Activated CD8-positive, alpha-beta T cell treated with anti-CD3 and anti-CD28 coated beads for 36 hours (primary cell): ENCODE measurements at regions not wholly inside any gene's neighbourhood (a gene's known extent, or its start where the extent isn't known, plus 50 kb on each side); places are given as distances from the start of the nearest gene placed in this dataset.
"Not testable (repeated sequence)": the region's sequence is repeated elsewhere in the genome, so short reads cannot be mapped to it uniquely, and the experiment has no call there.

Experiments used
- ATAC-seq: fragments of 200-7000 bp; cut with Tn5 transposase; one replicate; pipeline ENCODE4 v1.10.0; 2021; ENCODE audit warnings: mild to moderate bottlenecking, moderate library complexity
- CTCF ChIA-PET: fragments of 350-600 bp; sonication (Branson Sonifier 250); formaldehyde crosslinking; loops from one replicate; lab custom pipeline; 2021; ENCODE audit warnings: antibody characterized with exemption; lab: Charles Lee
- POLR2A ChIA-PET: fragments of 350-600 bp; sonication (Branson Sonifier 250); formaldehyde crosslinking; loops from one replicate; lab custom pipeline; 2021; ENCODE audit warnings: antibody characterized with exemption; lab: Charles Lee
- DNase-seq: peaks from one replicate; pipeline ENCODE4 v3.0.0-alpha.2; 2020
- H3K27ac Mint-ChIP-seq: one replicate; pipeline ENCODE4 v1.8.0; 2021; ENCODE audit warnings: mild to moderate bottlenecking, mixed read lengths
- H3K27me3 Mint-ChIP-seq: one replicate; pipeline ENCODE4 v1.8.0; 2021; ENCODE audit warnings: mixed read lengths
- H3K36me3 Mint-ChIP-seq: one replicate; pipeline ENCODE4 v1.8.0; 2021; ENCODE audit warnings: low read depth, mixed read lengths
- H3K4me1 Mint-ChIP-seq: one replicate; pipeline ENCODE4 v1.8.0; 2021; ENCODE audit warnings: low read depth, mixed read lengths
- H3K4me3 Mint-ChIP-seq: one replicate; pipeline ENCODE4 v1.8.0; 2021; ENCODE audit warnings: mild to moderate bottlenecking, moderate library complexity, mixed read lengths
- H3K9me3 Mint-ChIP-seq: one replicate; pipeline ENCODE4 v1.8.0; 2021; ENCODE audit warnings: mixed read lengths
- intact Hi-C: fragments of 100-400 bp; cut with micrococcal nuclease; formaldehyde crosslinking; loops from one replicate; pipeline ENCODE4 v1.10.0; 2022

GRCh38 chr12:8282181-8282580 is 54.8 kb upstream of the FAM90A1 start:
- not testable (repeated sequence) for ATAC-seq

GRCh38 chr12:8285681-8286080 is 58.3 kb upstream of the FAM90A1 start:
- CTCF ChIA-PET, DNase-seq, H3K27me3 Mint-ChIP-seq, H3K27ac Mint-ChIP-seq, H3K9me3 Mint-ChIP-seq, H3K36me3 Mint-ChIP-seq, POLR2A ChIA-PET, H3K4me1 Mint-ChIP-seq, intact Hi-C loops, ATAC-seq, H3K4me3 Mint-ChIP-seq: not testable (repeated sequence)

More at GRCh38 chr12:8282181-8282580, 54.8 kb upstream of the FAM90A1 start:
- H3K36me3 Mint-ChIP-seq, H3K9me3 Mint-ChIP-seq, H3K4me1 Mint-ChIP-seq, DNase-seq, H3K27ac Mint-ChIP-seq, CTCF ChIA-PET, intact Hi-C loops, POLR2A ChIA-PET, H3K4me3 Mint-ChIP-seq, H3K27me3 Mint-ChIP-seq: not testable (repeated sequence)

DNA sequence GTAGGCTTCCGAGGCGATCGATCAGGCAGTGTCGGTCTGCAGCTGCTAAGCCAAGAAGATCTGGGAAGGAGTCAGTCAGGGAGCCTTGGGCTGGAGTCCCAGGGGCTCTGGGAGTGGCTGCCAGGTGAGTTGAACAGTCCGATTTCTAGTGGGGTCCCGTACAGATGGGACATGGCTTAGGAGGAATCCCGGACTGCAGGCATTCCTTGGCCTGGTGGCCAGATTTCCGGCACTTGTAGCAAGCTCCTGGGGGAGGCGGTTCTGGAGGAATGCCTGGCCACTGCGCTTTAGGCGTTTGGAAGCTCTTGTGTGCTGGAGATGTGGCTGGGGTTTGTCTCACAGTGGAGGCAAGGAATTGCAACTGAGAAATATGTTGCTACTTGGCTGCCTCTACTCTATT is 64.3 kb upstream of the FAM90A1 start:
- CTCF ChIA-PET, H3K27ac Mint-ChIP-seq, intact Hi-C loops: not testable (repeated sequence)

GRCh38 chr12:8294662-8295061 is 67.2 kb upstream of the FAM90A1 start:
- CTCF ChIA-PET, H3K4me1 Mint-ChIP-seq, POLR2A ChIA-PET: not testable (repeated sequence)

More for the DNA sequence above, 64.3 kb upstream of the FAM90A1 start:
- DNase-seq, H3K36me3 Mint-ChIP-seq, ATAC-seq, POLR2A ChIA-PET, H3K9me3 Mint-ChIP-seq, H3K27me3 Mint-ChIP-seq, H3K4me1 Mint-ChIP-seq, H3K4me3 Mint-ChIP-seq: not testable (repeated sequence)

GRCh38 chr12:8308611-8309010 is 81.2 kb upstream of the FAM90A1 start:
- H3K27ac Mint-ChIP-seq, H3K27me3 Mint-ChIP-seq, DNase-seq, H3K4me1 Mint-ChIP-seq, POLR2A ChIA-PET, CTCF ChIA-PET, H3K4me3 Mint-ChIP-seq, intact Hi-C loops, H3K9me3 Mint-ChIP-seq, H3K36me3 Mint-ChIP-seq, ATAC-seq: not testable (repeated sequence)

More at GRCh38 chr12:8294662-8295061, 67.2 kb upstream of the FAM90A1 start:
- H3K36me3 Mint-ChIP-seq, DNase-seq, intact Hi-C loops, H3K9me3 Mint-ChIP-seq, H3K4me3 Mint-ChIP-seq, H3K27ac Mint-ChIP-seq, H3K27me3 Mint-ChIP-seq, ATAC-seq: not testable (repeated sequence)

DNA sequence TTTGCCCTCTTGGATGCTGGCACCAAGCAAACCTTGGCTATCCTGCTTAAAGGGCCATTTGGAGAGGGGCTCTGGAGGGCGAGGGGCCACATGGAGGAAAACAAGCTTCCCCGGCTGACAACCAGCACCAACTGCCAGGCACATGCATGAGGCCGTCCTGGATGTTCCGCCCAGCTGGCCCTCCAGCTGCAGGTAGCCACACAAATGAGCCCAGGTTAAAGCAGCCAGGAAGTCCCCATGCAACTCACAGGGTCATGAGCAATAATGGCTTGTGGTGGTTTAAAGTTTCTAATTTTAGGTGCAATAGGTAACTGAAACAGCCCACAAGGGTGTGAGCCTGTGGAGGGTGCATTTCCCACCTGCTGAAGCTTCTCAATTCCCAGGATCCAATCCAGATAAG is 88.6 kb upstream of the FAM90A1 start:
- intact Hi-C loops, H3K27me3 Mint-ChIP-seq: not testable (repeated sequence)
- H3K4me1 Mint-ChIP-seq, result peaks cover 15% of the 10 kb centered on the region

DNA sequence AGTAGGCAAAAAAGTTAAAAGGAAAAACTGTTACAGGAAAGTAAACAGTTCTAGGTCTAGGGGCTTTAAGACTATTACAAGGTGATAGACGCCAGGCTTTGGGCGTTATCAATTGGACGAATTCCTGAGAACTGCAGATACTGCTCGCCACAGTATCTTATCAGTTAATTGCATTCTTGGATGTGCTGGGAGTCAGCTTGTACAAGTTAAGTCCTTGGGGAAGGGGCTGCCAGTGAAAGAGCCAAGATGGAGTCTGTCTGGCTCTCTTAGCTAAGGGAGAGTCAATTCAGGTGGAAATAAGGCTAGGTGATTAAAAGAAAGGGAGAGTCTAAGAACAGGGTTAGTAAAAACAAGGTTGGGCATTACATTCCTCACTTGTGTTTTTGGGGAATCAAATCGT is 90.3 kb upstream of the FAM90A1 start:
- H3K27ac Mint-ChIP-seq, POLR2A ChIA-PET, DNase-seq, H3K4me3 Mint-ChIP-seq, H3K27me3 Mint-ChIP-seq, H3K9me3 Mint-ChIP-seq, CTCF ChIA-PET, intact Hi-C loops, H3K36me3 Mint-ChIP-seq, ATAC-seq: not testable (repeated sequence)
- peaks cover 15% of the 10 kb centered on the region for H3K4me1 Mint-ChIP-seq

More for the DNA sequence above, 88.6 kb upstream of the FAM90A1 start:
- CTCF ChIA-PET, ATAC-seq, H3K9me3 Mint-ChIP-seq, DNase-seq, POLR2A ChIA-PET, H3K27ac Mint-ChIP-seq, H3K4me3 Mint-ChIP-seq, H3K36me3 Mint-ChIP-seq: not testable (repeated sequence)

DNA sequence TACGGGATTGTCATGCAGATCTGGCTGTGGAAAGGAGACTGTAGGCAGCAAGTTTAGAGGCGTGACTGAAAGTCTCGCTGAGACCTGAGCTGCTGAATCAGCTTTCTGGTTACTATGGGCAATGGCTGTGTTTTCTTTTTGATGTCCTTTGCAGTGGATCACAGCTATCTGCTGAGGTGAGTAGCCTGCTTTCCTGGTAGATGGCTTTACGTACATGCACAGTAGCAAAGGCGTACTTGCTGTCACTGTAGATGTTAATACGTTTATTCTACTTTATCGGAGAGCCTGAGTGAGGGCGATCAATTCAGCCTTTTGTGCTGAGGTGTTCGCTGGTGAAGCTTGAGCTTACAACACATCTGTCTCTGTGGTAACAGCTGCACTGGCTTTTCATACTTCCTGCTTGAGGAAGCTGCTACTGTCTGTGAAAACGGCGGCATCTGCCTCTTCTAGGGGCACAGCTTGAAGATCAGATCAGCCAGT is 92.9 kb upstream of the FAM90A1 start:
- CTCF ChIA-PET, H3K9me3 Mint-ChIP-seq, H3K36me3 Mint-ChIP-seq, H3K27me3 Mint-ChIP-seq, ATAC-seq, intact Hi-C loops, POLR2A ChIA-PET: not testable (repeated sequence)
- Mint-ChIP-seq H3K4me3 (peak overlapping the region; percentile 54), H3K4me1 (peaks cover 15% of the 10 kb centered on the region), H3K27ac (peak overlapping the region; percentile 23)
- peak; percentile 49 for DNase-seq

DNA sequence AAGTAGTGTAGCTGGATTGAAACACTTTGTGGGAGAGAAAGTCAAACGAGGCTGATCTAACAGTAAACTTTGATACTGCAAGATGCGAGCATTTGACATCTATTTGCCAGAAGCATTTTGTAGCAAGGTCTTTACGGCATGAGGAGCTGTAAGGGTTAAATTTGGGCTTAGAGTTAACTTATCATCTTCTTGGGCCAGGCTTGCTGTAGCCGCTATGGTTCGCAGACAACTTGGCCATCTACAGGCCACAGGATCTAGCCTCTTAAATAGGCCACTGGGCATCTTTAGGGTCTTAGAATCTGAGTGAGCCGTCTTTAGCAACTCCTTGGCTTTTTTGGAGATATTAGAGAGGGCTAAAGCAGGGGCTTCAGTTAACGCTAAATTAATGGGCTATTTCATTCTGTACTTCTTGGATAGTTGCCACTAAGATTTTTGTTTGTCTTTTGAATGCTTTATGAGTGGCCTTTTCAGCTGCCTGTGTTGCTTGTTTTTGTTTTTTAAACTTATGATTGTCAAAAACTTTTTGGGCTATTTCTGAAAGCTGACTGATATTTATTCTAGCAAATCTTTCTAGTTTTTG is 93.5 kb upstream of the FAM90A1 start:
- H3K9me3 Mint-ChIP-seq, ATAC-seq, DNase-seq, CTCF ChIA-PET, intact Hi-C loops, H3K36me3 Mint-ChIP-seq, H3K27ac Mint-ChIP-seq, H3K27me3 Mint-ChIP-seq, POLR2A ChIA-PET: not testable (repeated sequence)
- H3K4me1 Mint-ChIP-seq, result peaks cover 15% of the 10 kb centered on the region
- peak overlapping the region; percentile 54 for H3K4me3 Mint-ChIP-seq

DNA sequence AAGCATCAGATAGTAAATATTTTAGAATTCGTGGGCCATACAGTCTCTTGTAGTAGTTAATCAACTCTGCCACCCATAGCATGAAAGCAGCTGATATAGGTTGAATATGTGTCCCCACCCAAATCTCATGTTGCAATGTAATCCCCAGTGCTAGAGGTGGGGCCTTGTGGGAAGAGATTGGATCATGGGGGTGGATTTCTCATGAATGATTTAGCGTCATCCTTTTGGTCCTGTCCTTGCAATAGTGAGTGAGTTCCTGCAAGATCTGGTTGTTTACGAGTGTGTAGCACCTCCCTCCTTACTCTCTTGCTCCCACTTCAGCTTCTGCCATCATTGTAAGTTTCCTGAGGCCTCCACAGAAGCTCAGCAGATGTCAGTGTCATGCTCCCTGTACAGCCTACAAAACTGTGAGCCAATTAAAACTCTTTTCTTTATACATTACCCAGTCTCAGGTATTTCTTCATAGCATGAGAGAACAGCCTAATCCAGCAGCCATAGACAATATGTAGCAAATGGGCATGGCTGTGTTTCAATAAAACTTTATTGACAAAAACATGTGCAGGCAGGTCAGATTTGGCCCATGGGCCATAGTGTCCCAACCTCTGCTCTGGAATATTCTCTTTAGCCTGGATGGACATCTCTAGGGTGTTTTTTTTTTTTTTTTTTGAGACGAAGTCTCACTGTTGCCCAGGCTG is 97.9 kb upstream of the FAM90A1 start:
- ATAC-seq, H3K27ac Mint-ChIP-seq, DNase-seq, H3K27me3 Mint-ChIP-seq, H3K36me3 Mint-ChIP-seq, CTCF ChIA-PET, intact Hi-C loops, H3K4me1 Mint-ChIP-seq, POLR2A ChIA-PET, H3K4me3 Mint-ChIP-seq, H3K9me3 Mint-ChIP-seq: not testable (repeated sequence)

DNA sequence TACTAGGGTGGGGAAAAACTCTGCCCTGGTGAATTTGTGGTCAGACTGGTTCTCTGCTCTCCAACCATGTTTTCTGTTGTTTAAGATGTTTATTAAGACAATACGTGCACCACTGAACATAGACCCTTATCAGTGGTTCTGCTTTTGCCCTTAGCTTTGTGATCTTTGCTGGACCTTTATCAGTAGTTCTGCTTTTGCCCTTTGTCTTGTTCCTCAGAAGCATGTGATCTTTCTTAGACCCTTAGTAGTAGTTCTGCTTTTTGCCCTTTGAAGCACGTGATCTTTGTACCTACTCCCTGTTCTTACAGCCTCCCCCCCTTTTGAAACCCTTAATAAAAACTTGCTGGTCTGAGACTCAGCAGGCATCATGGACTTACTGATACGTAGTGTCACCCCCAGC is 101.4 kb upstream of the FAM90A1 start:
- H3K4me1 Mint-ChIP-seq, H3K27ac Mint-ChIP-seq, CTCF ChIA-PET, H3K9me3 Mint-ChIP-seq, DNase-seq, intact Hi-C loops, POLR2A ChIA-PET, H3K4me3 Mint-ChIP-seq, ATAC-seq, H3K36me3 Mint-ChIP-seq, H3K27me3 Mint-ChIP-seq: not testable (repeated sequence)

DNA sequence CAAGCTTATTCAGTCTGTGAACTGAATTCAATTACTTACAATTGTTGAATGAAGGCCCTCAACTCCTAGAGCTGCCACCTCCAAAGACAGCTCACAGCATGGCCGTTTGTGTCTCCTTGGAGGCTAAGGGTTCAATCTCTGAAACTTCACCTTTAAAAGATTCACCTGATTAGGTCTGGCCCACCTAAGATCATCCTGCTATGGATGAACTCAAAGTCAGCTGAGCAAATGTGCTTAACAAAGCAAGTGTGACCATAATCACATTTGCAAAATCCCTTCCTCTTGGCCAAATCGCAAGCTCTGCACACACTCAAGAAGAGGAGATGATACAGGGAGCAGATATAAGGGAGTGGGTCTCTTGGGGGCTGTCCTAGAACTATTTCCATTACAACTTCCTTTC is 105.0 kb upstream of the FAM90A1 start:
- ATAC-seq, intact Hi-C loops, H3K4me3 Mint-ChIP-seq, H3K9me3 Mint-ChIP-seq, CTCF ChIA-PET, H3K27ac Mint-ChIP-seq, H3K36me3 Mint-ChIP-seq, POLR2A ChIA-PET, H3K27me3 Mint-ChIP-seq, H3K4me1 Mint-ChIP-seq, DNase-seq: not testable (repeated sequence)
